ENCODE measurements at regions not wholly inside any gene's neighbourhood (a gene's known extent, or its start where the extent isn't known, plus 50 kb on each side); places are given as distances from the start of the nearest gene placed in this dataset.

DNA sequence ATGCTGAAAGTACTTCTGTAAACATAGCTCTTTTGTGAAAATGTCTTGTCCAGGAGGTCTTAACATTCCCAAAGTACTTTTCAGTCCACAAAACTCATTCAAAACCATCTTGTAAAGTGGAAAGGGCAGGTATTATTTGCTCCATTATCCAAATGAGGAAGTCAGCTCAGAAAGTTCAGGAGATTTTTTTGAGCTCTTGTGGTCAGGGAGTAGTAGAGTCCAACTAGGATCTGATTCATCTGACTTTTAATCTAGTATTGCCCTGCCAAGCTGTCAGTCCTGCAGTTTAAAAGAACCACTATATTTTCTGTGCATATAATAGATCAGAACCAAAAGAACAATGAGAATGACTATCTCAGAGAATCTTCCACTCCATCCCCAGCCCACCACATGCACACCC is 83.5 kb downstream of the FOXB1 start:
- no peak overlapping the region for H3K4me3 ChIP-seq (ENCODE audit: low read depth, low read length)
- no peaks in the 10 kb centered on the region for H3K36me3 ChIP-seq (ENCODE audit: control insufficient read depth, insufficient read depth, low read length)
- peaks cover 2% of the 10 kb centered on the region for H3K27me3 ChIP-seq (ENCODE audit: control insufficient read depth, insufficient read depth, low read length)
- no peak for TF ChIP-seq CTCF (IDR thresholded peaks at IDR 0.05; ENCODE audit: insufficient read depth, low read length, poor library complexity, severe bottlenecking)
- no peak for DNase-seq (ENCODE audit: low read depth)

GRCh38 chr15:60090747-60091146 is 86.6 kb downstream of the FOXB1 start:
- H3K36me3 ChIP-seq (ENCODE audit: control insufficient read depth, insufficient read depth, low read length) = no peaks in the 10 kb centered on the region
- DNase-seq (ENCODE audit: low read depth) = no peak
- TF ChIP-seq CTCF (IDR thresholded peaks at IDR 0.05; ENCODE audit: insufficient read depth, low read length, poor library complexity, severe bottlenecking) = no peak
- H3K27me3 ChIP-seq (ENCODE audit: control insufficient read depth, insufficient read depth, low read length) = peaks cover 5% of the 10 kb centered on the region
- no peak overlapping the region for H3K4me3 ChIP-seq (ENCODE audit: low read depth, low read length)

GRCh38 chr15:60091157-60091556 is 87.0 kb downstream of the FOXB1 start:
- Histone ChIP-seq H3K27me3 (ENCODE audit: control insufficient read depth, insufficient read depth, low read length) (peaks cover 5% of the 10 kb centered on the region), H3K4me3 (ENCODE audit: low read depth, low read length) (no peak overlapping the region), H3K36me3 (ENCODE audit: control insufficient read depth, insufficient read depth, low read length) (no peaks in the 10 kb centered on the region)
- TF ChIP-seq CTCF (IDR thresholded peaks at IDR 0.05; ENCODE audit: insufficient read depth, low read length, poor library complexity, severe bottlenecking) = no peak
- DNase-seq (ENCODE audit: low read depth) = peak; percentile 62

DNA sequence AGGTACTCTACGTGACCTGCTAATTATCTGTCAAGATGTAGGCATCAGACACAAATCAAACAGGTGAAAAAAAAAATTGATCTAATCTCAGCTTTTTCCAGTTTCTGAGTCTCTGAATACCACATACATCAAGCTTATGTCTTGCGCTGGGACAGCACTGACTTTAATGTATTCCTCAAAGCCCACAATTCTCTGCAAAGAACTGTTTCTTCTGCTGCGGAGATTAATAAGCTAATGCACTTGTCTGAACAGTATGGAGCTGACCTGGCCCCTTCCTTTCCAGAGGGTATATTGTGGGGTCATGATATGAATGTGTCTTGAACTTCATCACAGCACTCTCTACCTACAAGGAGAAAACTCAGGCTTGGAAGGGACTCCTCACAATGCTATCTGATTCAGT is 87.8 kb downstream of the FOXB1 start:
- DNase-seq (ENCODE audit: low read depth) = no peak
- Histone ChIP-seq H3K36me3 (ENCODE audit: control insufficient read depth, insufficient read depth, low read length) (no peaks in the 10 kb centered on the region), H3K27me3 (ENCODE audit: control insufficient read depth, insufficient read depth, low read length) (peaks cover 3% of the 10 kb centered on the region), H3K4me3 (ENCODE audit: low read depth, low read length) (no peak overlapping the region)
- no peak for TF ChIP-seq CTCF (IDR thresholded peaks at IDR 0.05; ENCODE audit: insufficient read depth, low read length, poor library complexity, severe bottlenecking)

DNA sequence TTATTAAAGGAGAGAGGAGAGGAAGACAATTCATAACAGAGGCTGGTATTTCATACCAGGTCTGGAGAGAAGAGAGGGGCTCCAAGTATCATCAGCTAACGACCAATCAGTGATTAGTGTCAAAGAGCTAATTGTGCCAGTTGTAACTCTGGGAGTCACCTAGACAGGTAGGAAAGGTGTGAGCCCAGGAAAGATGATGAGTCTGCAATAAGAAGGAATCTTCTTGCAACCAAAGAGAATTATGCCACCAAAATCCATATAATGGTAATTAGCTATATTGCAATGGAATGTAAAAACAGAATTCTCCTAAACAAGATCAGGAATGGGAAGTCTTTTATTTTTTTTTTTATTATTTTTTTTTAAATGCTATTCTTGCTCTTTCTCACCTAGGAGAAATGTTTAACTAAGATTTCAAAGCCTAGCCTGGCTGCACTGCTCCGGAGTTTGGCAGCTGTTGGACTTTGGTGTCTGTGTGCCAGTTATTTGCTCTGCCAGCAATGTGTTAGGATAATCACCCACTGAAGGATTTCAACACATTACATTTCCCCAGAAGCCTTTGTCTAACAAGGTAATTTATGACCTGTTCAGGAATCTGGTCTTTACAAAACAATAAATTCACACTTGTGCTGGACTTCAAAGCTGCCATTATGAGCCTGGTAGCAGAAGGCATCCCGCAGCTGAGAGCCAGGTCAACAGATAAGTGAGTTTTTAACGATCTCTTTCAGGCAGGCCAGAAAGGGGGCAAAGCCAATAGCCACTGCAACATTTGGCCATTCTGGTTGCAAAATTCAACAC is 89.4 kb downstream of the FOXB1 start:
- DNase-seq (ENCODE audit: low read depth) = no peak
- Histone ChIP-seq H3K36me3 (ENCODE audit: control insufficient read depth, insufficient read depth, low read length) (no peaks in the 10 kb centered on the region), H3K4me3 (ENCODE audit: low read depth, low read length) (no peak overlapping the region), H3K27me3 (ENCODE audit: control insufficient read depth, insufficient read depth, low read length) (peaks cover 3% of the 10 kb centered on the region)
- TF ChIP-seq CTCF (IDR thresholded peaks at IDR 0.05; ENCODE audit: insufficient read depth, low read length, poor library complexity, severe bottlenecking) = no peak

DNA sequence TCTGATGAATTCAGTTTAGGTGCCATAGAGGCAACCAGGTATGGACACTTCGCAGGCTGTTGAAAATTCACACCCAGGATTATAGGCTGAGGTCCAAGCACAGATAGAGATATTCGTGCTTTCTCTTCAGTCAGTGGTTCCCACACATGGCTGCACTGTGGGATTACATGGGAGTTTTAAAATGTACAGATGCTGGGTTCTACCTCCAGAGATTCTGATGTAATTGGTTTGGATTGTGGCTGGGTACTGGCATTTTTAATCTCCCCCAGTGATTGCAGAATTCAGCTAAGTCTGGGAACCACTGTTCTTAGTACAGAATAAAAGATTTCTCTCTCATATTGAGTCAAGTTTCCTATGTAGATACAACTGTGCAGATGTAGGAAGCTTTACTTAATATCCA is 91.6 kb downstream of the FOXB1 start:
- Histone ChIP-seq H3K36me3 (ENCODE audit: control insufficient read depth, insufficient read depth, low read length) (no peaks in the 10 kb centered on the region), H3K27me3 (ENCODE audit: control insufficient read depth, insufficient read depth, low read length) (peaks cover 3% of the 10 kb centered on the region), H3K4me3 (ENCODE audit: low read depth, low read length) (no peak overlapping the region)
- DNase-seq (ENCODE audit: low read depth) = no peak
- no peak for TF ChIP-seq CTCF (IDR thresholded peaks at IDR 0.05; ENCODE audit: insufficient read depth, low read length, poor library complexity, severe bottlenecking)

All from kidney epithelial cell (primary cell).